GM12878 (cell line): ENCODE measurements at regions not wholly inside any gene's neighbourhood (a gene's known extent, or its start where the extent isn't known, plus 50 kb on each side); places are given as distances from the start of the nearest gene placed in this dataset.

Source experiments
- CREB1 ChIP-seq: IDR thresholded peaks from 2 replicates; pipeline ENCODE4 v1.6.1; 2012; ENCODE audit warnings: low read depth, mild to moderate bottlenecking, inconsistent platforms
- FOXK2 ChIP-seq: fragments of 450-650 bp; IDR thresholded peaks from 2 replicates; pipeline ENCODE4 v1.6.1; 2017; ENCODE audit warnings: mild to moderate bottlenecking, moderate library complexity
- HDGF ChIP-seq: fragments of 450-650 bp; IDR thresholded peaks from 2 replicates; pipeline ENCODE4 v1.6.1; 2016; ENCODE audit warnings: antibody characterized with exemption
- JUND ChIP-seq: IDR thresholded peaks from 2 replicates; pipeline ENCODE4 v1.6.1; 2012; ENCODE audit warnings: low read depth, mild to moderate bottlenecking, low read length, improper control_type of control experiment, moderate library complexity
- TF ChIP-seq, protein P1 (sequence below): fragments of 450-650 bp; formaldehyde crosslinking; IDR thresholded peaks from 2 replicates; pipeline ENCODE4 v1.4.0; 2022; ENCODE audit warnings: mild to moderate bottlenecking, moderate library complexity
- TF ChIP-seq, protein P2 (sequence below): IDR thresholded peaks from 2 replicates; pipeline ENCODE4 v1.6.1; 2012; ENCODE audit warnings: low read depth, low read length, improper control_type of control experiment
- TF ChIP-seq, protein P3 (sequence below): fragments of 450-650 bp; IDR thresholded peaks from 2 replicates; pipeline ENCODE4 v1.6.1; 2017; ENCODE audit warnings: mild to moderate bottlenecking, moderate library complexity

GRCh38 chr5:89536020-89536419 is 653.0 kb upstream of the MEF2C start (continued):
- TF ChIP-seq, protein P1, sequence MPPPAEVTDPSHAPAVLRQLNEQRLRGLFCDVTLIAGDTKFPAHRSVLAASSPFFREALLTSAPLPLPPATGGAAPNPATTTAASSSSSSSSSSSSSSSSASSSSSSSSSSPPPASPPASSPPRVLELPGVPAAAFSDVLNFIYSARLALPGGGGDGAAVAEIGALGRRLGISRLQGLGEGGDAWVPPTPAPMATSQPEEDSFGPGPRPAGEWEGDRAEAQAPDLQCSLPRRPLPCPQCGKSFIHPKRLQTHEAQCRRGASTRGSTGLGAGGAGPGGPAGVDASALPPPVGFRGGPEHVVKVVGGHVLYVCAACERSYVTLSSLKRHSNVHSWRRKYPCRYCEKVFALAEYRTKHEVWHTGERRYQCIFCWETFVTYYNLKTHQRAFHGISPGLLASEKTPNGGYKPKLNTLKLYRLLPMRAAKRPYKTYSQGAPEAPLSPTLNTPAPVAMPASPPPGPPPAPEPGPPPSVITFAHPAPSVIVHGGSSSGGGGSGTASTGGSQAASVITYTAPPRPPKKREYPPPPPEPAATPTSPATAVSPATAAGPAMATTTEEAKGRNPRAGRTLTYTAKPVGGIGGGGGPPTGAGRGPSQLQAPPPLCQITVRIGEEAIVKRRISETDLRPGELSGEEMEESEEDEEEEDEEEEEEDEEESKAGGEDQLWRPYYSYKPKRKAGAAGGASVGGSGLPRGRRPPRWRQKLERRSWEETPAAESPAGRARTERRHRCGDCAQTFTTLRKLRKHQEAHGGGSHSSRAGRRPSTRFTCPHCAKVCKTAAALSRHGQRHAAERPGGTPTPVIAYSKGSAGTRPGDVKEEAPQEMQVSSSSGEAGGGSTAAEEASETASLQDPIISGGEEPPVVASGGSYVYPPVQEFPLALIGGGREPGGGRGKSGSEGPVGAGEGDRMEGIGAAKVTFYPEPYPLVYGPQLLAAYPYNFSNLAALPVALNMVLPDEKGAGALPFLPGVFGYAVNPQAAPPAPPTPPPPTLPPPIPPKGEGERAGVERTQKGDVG (CRISPR knock-in tag): no peak
- TF ChIP-seq JUND: no peak
- TF ChIP-seq, protein P2, sequence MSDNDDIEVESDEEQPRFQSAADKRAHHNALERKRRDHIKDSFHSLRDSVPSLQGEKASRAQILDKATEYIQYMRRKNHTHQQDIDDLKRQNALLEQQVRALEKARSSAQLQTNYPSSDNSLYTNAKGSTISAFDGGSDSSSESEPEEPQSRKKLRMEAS: no peak
- TF ChIP-seq, protein P3, sequence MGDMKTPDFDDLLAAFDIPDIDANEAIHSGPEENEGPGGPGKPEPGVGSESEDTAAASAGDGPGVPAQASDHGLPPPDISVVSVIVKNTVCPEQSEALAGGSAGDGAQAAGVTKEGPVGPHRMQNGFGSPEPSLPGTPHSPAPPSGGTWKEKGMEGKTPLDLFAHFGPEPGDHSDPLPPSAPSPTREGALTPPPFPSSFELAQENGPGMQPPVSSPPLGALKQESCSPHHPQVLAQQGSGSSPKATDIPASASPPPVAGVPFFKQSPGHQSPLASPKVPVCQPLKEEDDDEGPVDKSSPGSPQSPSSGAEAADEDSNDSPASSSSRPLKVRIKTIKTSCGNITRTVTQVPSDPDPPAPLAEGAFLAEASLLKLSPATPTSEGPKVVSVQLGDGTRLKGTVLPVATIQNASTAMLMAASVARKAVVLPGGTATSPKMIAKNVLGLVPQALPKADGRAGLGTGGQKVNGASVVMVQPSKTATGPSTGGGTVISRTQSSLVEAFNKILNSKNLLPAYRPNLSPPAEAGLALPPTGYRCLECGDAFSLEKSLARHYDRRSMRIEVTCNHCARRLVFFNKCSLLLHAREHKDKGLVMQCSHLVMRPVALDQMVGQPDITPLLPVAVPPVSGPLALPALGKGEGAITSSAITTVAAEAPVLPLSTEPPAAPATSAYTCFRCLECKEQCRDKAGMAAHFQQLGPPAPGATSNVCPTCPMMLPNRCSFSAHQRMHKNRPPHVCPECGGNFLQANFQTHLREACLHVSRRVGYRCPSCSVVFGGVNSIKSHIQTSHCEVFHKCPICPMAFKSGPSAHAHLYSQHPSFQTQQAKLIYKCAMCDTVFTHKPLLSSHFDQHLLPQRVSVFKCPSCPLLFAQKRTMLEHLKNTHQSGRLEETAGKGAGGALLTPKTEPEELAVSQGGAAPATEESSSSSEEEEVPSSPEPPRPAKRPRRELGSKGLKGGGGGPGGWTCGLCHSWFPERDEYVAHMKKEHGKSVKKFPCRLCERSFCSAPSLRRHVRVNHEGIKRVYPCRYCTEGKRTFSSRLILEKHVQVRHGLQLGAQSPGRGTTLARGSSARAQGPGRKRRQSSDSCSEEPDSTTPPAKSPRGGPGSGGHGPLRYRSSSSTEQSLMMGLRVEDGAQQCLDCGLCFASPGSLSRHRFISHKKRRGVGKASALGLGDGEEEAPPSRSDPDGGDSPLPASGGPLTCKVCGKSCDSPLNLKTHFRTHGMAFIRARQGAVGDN: no peak
- no peak for TF ChIP-seq FOXK2
- no peak for TF ChIP-seq CREB1
- TF ChIP-seq HDGF: no peak
- TF ChIP-seq, all 136 proteins: peak for 0
